M059J (cell line): ENCODE measurements at regions not wholly inside any gene's neighbourhood (a gene's known extent, or its start where the extent isn't known, plus 50 kb on each side); places are given as distances from the start of the nearest gene placed in this dataset.

Experiments
- DNase-seq: peaks from one replicate; pipeline ENCODE4 v3.0.0-alpha.2; 2012; ENCODE audit warnings: low read depth

DNA sequence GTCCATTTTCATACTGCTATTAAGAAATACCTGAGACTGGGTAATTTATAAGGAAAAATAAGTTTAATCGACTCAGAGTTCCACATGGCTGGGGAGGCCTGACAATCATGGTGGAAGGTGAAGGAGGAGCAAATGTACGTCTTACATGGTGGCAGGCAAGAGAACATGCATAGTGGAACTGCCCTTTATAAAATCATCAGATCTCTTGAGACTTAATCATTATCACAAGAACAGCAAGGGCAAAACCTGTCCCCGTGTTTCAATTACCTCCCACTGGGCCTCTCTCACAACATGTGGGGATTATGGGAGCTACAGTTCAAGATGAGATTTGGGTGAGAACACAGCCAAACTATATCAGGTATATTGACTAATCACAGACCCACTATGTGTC lies 370.2 kb upstream of the USP24 start:
- no peak for DNase-seq

DNA sequence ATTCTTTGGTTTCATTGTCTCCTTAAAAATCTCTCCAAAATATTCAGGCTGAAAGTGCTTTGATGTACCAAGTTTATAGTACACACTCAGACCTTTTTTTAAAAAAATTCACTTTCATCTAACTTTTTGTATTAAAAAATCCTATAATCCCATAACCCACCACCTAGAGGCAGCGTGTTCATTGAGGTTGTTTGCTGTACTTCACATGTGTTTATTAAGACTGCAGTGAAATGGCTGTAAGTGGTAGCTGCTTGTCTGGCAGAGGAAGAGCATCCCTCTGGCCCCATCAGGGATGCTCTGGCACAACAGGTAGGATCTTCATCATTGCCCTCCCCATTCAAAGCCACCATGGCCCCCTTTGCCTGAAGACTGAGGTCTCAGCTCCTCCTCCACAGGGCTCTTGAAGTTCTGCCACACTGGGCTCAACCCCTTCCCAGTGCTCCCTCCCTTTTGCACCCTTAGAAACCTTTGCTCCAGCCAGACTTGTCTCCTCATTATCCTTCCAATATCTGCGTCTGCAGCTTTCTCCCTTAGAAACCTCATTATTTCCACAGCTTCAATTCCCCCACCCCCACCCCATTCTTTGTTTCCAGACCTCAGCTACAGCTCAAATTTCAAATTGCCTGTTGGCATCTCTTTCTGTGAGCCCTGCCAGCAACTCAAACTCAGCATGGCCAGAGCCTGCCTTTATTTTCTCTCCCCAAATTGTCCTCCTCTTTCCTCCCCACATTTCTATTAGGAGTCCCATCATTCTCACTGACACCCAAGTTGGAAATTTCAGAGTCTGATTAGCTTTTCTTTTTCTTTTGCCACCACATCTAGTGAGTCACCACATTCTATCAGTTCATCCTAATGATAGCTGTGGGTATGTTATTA lies 369.6 kb upstream of the USP24 start:
- peak; percentile 64 for DNase-seq

DNA sequence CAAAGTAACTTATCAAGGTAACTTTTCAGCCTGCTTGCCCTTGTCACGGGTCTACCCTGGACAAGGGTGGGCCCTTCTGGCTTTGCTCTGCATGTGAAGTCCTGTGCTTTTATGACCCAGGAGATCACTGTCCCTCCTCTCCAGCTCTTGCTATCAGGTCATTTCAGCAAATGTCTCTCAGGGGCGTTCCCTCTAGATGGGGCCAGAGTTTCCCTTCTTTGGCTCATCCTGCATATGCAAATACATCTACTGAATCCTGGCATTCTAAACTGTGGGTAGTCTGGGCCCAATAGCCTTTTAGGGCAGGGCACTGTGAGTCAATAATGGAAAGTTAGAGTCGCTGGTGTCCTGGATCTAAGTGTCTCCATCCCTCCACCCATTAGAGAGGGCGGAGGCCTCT lies 366.9 kb upstream of the USP24 start:
- DNase-seq = peak; percentile 26

DNA sequence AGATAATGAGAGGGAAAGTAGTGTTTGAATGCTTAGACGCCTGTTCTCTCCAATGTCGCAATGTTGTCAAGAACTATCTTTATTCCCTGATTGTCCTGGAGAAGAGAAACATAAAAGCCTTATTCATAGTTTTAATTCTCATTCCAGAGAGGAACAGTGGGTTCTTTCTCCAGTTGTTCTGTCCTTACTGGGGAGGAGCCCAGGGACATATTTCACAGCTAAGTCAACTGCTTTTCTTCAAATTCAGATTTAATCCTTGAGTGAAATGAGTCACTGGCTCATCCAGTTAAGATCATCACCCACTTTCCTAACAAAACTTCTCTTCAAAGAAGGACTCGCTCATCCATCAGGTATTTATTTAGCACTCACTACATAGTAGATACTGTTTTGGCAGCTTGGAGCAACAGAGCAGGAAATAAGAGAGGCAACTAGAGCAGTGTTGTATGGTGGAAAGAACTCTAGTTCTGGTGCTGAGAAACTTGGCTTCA lies 365.7 kb upstream of the USP24 start:
- peak; percentile 93 for DNase-seq

DNA sequence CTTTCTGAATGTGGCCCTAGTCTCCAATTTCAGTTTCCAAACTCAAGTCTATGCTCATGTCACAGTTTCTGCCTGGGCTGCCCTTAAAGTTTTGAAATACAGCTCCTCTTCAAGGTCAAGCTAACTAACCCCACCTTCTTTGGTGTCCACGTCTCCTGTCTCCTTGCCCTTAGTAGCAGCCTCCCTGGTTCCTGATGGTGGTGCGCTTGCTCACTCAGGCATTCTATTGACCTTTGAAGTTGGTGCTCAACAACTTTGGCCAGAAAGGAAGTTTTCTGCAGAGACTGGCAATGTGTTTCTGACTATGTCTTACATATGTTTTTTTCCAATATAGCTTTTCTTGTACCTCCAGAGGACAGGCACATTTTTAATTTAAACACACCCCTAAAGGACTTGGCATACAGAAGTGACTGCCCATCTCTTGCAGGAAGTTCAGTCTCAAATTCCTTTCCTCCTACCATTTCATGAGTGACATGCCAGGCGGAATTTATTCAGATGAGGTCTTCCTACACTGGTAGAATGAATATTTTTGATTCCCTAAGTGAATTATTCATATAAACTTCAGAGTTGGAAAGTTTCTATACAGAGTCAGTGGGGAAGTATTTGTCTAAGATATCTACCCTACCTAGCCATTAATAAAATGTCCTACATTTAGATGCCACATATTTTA lies 364.3 kb upstream of the USP24 start:
- peak; percentile 27 for DNase-seq

DNA sequence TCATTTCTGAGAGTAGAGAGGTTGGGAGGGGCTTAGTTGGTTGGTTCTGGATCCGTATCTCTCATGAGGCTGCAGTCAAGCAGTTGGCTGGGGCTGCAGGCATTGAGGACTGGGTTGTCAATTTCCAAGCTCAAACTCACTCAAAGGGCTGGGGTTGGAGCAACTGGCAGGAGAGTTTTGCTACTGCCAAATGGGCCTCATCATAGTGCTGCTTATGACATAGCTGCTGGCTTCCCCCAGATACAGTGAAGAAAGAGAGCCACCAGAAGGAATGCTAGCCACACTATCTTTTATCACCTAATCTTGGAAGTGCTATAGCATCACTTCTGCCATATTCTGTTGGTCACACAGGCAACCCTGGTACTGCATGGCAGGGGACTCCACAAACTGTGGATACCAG lies 363.5 kb upstream of the USP24 start:
- DNase-seq = no peak

DNA sequence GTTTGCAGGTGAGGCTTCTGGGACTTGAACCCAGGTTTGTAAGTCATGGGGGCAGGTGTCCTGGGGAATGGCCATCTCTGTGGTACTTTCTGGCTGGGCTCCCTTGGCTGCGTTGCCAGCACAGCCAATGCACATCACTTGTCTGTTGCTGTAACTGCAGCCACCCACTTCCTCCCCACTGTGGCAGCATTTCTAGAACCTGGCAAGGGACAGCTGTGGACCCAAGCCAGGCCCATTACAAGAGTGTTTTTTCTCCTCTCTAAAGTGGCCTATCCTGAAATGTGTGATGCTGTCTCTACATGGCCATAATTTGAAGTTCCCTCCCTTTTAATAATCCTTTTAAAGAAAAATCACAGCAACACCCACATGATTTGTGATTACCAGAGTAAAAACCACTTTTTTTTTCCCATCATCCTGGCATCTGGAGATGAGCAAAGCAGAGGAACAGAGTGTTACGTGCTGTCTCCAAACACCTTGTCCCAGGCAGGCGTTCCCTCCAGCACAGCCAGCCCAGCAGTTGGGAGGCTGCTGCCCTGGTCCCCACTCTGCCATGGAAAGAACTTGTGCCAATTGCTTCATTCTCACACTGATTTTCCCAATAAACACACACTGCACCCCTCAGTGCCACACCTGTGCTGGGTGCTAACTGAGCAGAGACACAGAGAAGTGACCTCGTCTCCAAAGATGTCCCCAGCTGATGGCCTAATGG lies 360.6 kb upstream of the USP24 start:
- DNase-seq = peak; percentile 42

DNA sequence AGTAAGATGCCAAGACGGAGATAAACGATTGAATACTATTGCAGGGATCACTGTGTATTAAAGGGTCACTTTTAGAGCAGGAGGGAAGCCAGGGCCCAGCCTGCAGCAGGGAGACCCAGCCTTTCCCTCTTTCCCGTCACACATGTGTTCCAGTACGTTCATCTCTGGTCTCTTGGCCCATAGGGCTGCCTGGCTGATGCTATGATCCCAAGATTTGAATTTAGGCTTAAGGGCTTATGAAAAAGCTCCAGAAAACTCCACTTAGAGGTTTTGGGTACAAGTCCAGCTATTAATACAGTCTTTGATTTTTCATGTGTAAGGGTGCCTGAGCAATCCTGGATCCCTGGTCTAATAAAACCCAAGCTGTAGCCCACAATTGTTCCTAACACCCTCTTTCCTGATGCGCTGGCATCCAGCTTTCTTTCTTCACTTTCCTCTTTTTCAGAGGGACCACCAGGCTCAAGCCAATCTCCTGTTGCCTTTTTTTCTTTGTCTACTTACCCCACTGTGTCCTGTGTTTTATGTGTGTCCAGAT lies 359.6 kb upstream of the USP24 start:
- no peak for DNase-seq

DNA sequence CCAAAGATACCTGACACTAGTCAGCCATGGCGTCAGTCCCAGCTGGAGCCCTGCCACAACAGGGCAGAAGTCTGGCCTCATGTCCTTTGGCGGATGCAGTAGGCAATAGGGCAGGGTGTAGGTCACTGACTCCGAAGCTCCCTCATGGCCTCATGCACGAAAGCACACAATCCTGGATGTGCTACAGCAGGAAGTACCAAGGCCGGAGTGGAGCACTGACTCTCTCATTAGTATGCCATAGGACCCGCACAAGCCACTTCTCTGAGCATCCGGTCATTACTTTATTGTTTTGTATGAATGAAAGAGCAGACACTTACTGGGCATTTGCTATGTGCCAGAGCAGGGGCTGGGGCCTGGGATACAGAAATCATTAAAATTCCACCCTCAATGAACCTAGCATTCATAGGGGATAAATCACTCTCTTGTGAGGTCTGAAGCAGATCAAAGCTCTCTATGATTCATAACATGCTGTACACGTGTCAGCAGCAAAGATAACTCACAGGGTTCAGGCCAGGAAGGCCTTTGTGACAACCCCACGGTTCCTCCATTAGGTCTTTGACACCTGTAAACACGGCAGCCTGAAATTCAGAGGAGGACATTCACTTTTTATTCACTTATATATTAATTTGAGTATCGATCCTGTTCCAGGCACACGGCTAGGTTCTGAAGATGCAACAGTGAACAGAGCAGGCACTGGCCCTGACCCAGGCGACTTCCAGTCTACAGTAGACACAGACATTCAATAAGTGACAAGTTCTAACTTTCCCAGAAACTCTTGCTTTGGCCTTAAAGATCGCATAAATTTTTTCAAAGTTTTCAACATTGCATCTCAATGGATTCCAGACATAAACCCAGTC lies 357.9 kb upstream of the USP24 start:
- peak; percentile 94 for DNase-seq

DNA sequence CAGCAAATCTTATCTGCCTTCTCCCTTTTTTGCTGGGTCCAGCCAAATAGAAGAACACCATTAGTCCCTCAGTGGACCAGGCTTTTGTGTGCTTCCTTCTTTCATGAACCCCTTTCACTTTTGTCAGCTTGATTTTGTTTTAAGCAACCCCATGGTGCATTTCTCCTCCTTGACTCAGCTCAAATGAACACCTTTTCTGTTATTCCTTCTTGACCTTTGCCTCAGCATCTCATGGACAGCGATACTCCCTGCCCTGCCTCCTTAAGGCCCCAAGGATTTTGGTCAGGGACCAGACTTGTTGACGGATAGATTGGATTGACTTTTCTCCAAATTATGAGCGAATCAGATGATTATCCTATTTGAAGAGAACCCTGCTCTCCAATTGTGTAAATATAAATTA lies 356.6 kb upstream of the USP24 start:
- peak; percentile 50 for DNase-seq

DNA sequence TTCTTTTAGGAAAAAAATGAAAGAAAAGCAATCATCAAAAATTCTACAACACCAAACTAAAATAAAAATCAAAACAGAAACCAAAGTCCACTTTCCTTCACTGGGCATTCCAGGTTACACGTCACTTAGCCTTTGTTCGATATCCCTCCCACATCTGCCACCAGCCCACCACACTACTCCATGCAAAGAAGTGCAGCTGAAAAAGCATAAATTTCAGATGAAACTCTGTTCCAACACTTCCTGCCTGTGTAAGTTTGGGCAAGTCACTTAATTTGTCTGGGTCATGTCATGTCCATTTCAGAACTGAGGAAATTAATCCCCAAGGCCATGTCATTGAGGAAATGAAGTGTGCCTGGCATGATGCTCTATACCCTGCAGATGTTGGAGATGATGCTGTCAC lies 354.3 kb upstream of the USP24 start:
- DNase-seq = no peak

DNA sequence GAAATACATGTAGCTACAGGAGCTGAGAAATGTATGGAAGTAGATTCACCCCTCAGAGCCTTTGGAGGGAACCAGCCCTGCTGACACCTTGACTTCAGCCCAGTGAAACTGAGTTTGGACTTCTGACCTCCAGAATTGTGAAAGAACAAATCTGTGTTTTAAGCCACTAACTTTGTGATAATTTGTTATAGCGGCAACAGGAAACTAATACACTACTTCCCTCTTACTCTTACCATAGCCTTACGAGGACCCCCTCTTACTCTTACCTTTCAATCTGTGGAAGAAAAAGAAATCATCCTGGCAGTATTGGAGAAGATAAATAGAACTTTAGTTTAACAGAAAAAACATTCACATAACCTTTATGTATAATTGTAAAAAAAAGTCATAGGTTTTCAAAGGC lies 353.6 kb upstream of the USP24 start:
- DNase-seq = no peak

DNA sequence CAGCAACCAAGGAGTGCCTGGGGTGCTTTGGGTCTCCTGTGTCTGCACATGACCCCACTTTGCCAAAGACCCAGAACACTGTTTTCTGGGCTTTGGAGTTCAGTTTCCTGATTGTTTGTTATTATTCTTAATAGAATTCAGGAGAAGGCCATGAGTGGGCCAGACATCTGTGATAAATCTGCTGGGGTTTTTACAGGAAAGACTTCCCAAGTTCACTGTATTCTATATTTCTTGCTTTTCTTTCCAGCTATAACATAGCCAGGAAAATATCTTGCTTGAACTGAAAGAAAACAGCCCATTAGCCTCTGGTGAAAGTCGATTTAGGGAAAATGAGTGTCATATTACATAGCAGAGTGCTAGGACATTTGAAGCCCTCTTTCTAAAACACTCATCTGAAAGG lies 345.1 kb upstream of the USP24 start:
- no peak for DNase-seq

DNA sequence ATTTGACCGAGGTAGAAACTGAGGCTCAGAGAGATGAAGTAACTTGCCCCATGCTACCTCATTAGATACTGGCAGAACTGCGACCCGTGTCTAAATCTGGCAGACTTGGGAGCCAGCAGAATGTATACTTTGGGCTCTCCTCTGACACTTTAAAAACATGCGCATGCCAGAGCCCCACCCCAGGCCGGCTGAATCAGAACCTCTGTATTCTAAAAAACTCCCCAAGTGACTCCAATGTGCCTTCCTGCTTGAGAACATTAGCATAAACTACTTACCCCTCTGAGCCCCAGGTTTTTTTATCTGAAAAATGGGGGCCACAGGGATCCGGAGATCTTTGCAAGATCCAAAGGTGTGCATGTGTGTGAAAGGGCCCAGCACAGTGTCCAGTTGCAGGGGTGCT lies 344.7 kb upstream of the USP24 start:
- DNase-seq = no peak

DNA sequence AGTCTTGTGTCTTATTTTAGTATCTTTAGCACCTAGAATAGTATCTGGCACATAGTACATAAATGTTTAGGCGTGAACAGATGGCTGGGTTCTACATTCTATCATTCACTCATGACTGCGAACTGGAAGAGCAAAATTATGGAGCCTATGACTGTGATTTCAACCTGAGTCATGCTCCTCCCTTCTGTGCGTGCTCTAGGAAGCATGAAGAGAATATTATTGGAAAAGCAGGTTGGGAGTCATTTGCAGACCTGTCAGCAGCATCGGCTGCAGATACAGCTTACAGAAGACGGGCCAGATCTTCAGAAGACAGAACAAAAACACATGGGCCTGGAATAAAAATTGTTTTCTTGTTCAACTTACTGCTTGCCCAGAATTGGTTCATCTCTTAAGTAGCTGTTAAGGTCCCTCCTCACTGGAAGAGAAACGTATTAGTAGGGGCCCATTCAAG lies 344.0 kb upstream of the USP24 start:
- DNase-seq = no peak

DNA sequence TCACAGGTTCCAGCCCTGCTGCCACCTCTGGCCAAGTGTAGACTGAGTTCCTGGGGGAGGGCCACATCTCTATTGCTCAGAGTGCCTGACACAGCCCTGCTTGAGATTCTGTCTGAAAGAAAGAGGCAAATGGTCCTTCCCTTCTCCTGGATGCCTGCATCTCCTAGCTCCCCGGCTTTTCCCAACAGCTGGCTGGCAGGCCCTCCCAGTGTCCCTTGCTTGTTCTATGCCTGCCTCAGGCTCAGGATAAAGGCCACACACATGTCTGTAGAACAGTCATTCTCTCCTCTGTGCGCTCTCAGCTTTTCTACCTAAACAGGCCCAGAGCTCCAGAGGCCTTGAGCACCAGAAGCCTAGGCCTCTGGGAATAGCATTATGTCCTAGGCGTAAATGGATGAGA lies 343.4 kb upstream of the USP24 start:
- DNase-seq = no peak

DNA sequence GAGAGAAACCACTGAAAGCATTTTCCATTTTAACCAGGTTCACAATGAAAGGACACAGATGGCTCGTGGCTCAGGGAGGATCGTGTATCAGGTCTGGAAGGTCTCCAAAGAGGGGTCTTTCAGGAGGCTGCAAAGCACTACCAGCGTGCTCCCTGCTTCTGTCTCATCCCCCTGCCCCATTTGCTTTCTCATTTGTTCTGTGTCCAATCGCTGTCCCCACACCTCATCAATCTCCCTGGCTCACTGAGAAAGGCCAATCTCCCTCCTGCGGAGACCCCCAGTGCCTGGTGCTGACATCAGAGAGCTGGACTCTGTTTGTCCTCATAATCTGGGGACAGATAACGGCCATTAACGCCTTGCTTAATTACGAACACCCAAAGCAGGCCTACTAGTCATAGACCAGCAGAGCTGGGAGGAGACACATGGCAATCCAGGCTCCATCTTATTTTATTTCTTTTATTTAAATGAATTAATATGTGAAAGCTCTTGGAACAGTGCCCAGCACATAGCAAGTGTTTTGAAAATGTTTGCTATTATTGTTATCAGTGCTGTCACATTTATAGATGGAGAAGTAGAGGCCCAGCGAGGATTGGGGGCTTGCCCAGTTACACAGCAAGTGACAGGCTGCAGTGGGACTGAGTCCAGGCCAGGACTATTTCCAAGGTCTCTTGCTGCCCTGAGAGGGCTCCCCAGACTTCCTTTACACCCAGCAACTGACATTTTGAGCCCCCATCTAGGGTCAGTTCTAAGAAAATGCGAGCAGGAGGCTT lies 341.0 kb upstream of the USP24 start:
- DNase-seq = no peak

DNA sequence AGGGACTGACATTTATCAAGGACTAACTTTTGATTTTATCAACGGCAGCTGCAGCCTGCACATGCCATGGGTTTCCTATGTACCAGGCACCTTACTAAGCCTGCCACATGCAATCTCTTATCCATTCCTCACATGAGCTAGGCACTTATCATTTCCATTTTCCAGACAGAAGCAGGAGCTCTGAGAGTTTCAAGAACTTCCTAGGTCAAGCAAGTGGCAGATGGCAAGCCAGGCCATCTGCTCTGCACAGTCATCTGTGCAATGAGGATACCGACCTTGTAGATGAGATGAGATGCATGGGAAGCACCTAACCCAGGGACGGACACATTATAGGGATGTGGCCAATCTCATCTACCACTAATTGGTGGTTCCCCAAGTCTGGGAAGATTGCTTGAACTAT lies 339.4 kb upstream of the USP24 start:
- DNase-seq = no peak

DNA sequence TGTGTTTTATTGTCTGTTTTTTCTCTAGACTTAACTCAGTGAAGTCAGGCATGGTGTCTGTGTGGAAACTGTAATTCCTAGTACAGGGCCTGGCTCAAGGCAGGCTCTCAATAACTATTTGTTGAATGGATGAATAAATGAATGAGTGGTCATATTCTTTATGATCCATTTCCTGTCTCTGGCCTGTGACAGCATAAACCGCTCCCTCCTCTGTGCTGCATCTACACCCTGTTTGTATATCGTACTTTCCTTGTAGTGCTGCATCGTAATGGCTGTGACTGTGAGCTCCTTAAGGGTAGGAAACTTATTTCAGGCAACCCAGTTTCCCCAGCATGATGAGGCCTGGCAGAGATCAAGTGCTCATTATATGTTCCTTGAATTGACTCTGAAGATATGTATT lies 337.5 kb upstream of the USP24 start:
- no peak for DNase-seq

DNA sequence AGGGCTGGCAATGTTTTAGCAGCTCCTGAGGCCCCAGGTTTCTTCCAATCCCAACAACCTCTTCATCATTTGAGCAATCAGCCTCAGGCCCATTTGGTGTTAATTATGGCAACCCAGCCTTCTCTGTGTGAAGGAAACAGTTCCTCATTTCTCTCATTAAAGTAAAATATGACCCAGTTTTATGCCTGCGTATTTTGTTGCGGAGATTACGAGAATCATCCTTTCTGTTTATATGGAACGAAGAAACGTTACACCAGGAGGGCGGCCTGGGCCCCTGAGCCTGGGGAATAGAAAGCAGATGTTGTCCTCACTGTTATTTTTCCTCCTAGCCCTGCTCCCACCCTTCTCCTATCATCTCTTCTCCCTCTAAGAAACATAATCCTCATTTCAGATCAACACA lies 332.2 kb upstream of the USP24 start:
- no peak for DNase-seq

DNA sequence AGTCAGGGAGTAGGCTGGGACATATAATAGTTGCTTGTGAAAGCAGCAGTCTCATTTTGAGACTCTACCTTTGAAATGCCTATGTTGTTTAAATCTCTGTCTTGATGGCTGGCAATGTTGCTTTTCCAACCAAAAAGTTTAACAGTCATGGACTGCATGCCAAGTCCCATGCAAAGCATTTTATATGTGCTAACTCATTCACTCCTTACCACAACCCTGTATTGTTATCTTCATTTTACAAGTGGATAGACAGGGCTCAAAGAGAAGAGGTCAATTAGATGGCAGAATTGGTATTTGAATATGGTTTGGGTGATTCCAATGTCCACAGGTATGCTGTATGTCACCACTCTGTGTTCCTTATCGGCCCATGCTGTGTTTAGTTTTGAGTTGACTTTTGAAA lies 331.4 kb upstream of the USP24 start:
- DNase-seq = peak; percentile 22
